Tibial artery (tissue), 4 donors: ENCODE measurements at regions not wholly inside any gene's neighbourhood (a gene's known extent, or its start where the extent isn't known, plus 50 kb on each side); places are given as distances from the start of the nearest gene placed in this dataset.

Source experiments
- DNase-seq, 2 donors: peaks; one replicate each; pipeline ENCODE4 v3.0.0-alpha.2; 2019
- H3K27ac ChIP-seq, 2 donors: fragments of 200-600 bp; sonication (generic) in 1 of 2; 1 replicate in 1 of 2; 2 replicates in 1 of 2; pipeline ENCODE4 v1.5.1; 2018 to 2019; ENCODE audit warnings: mild to moderate bottlenecking in 1 of 2
- H3K27me3 ChIP-seq, 2 donors: fragments of 200-600 bp; sonication (generic) in 1 of 2; one replicate each; pipeline versions ENCODE4 v1.5.1 to v1.6.0; 2016 to 2019
- H3K36me3 ChIP-seq, 3 donors: fragments of 200-600 bp; sonication (generic) in 2 of 3; one replicate each; pipeline ENCODE4 v1.5.1; 2016 to 2019; ENCODE audit warnings: mild to moderate bottlenecking in 2 of 3
- H3K4me1 ChIP-seq, 4 donors: fragments of 200-600 bp; sonication (generic) in 2 of 4; 1 replicate in 3 of 4; 2 replicates in 1 of 4; pipeline ENCODE4 v1.5.1; 2016 to 2019
- H3K4me3 ChIP-seq, 2 donors: fragments of 200-600 bp; sonication (generic) in 1 of 2; 1 replicate in 1 of 2; 2 replicates in 1 of 2; pipeline ENCODE4 v1.5.1; 2018 to 2019; ENCODE audit warnings: mild to moderate bottlenecking in 2 of 2
- H3K9me3 ChIP-seq, 3 donors: fragments of 200-600 bp; sonication (generic) in 1 of 3; one replicate each; pipeline ENCODE4 v1.5.1; 2016 to 2019
- CTCF ChIP-seq, 2 experiments: fragments of 200-600 bp in 1 of 2; fragments of 450-650 bp in 1 of 2; IDR thresholded peaks; one replicate each; pipeline ENCODE4 v1.5.1; 2017 to 2019; ENCODE audit warnings: antibody characterized with exemption in 2 of 2, mild to moderate bottlenecking in 1 of 2, moderate library complexity in 1 of 2
- intact Hi-C: fragments of 100-400 bp; cut with DNase I; formaldehyde crosslinking; loops from one replicate; pipeline ENCODE4 v1.15.0; 2023; ENCODE audit warnings: low total_unique reads

DNA sequence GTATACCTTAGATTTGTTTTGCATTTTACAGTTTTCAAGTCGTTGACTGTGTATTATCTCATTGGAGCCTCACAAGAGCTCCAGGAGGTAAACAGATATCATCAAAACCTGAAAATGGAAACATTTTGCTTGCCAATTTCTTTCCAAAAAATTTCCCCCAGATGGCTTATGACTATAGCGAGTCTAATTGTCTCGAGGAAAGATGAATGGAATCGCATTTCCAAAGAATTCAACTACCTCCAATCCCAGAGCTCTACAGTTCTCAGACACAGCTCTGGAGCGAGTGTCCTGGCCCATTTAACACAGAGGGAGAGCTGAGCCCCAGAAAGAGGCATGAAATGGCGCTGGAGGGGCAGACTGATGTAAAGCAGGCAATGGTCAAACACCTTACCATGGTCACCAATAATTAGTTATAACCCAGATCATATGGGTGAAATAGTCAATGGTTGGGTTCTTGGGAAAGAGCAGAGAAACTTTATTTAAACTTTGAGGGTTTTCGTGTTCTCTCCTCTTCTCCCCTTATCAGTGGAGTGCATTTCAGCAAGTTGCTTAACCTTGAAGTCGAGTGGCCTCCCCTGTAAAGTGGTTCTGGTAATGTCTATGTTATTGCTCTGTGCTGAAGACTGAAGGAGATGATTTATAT lies 168.2 kb downstream of the ZDHHC21 start:
- no peaks in the 10 kb centered on the region for H3K9me3 ChIP-seq
- no peak for TF ChIP-seq CTCF (IDR thresholded peaks at IDR 0.05)
- H3K4me1 ChIP-seq: no peaks in the 10 kb centered on the region
- no peak overlapping the region for H3K27ac ChIP-seq
- H3K4me3 ChIP-seq: no peak overlapping the region
- no peaks in the 10 kb centered on the region for H3K27me3 ChIP-seq
- H3K36me3 ChIP-seq: no peaks in the 10 kb centered on the region
- intact Hi-C loops: no loop called here
- DNase-seq: no peak

DNA sequence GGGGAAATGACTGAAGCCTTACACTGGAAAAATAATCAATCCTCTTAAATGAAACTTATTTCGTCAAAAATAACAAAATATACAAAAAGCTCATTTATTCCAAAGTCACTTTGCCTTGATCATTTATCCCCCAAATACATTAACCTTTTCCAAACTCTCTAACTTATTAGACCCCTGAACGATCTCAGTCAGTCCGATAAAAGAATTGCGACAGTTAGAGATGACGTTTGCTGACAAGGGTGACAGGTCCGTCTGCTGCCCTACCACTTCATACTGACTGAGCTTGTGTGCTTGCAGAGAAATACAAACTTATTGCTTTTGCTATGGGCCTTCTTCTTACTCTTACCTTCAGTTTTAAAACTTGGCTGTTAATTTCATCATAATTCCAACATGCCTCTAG lies 169.7 kb downstream of the ZDHHC21 start:
- no peaks in the 10 kb centered on the region for H3K36me3 ChIP-seq
- no peak for DNase-seq
- H3K27me3 ChIP-seq: no peaks in the 10 kb centered on the region
- no peak overlapping the region for H3K4me3 ChIP-seq
- TF ChIP-seq CTCF (IDR thresholded peaks at IDR 0.05): no peak
- no peak overlapping the region for H3K27ac ChIP-seq
- no peaks in the 10 kb centered on the region for H3K4me1 ChIP-seq
- intact Hi-C loops: no loop called here
- no peaks in the 10 kb centered on the region for H3K9me3 ChIP-seq

GRCh38 chr9:14522627-14523379 lies 170.4 kb downstream of the ZDHHC21 start:
- Histone ChIP-seq H3K27me3 (no peaks in the 10 kb centered on the region), H3K27ac (no peak overlapping the region), H3K9me3 (no peaks in the 10 kb centered on the region), H3K4me1 (no peaks in the 10 kb centered on the region), H3K4me3 (no peak overlapping the region), H3K36me3 (no peaks in the 10 kb centered on the region)
- no peak for DNase-seq
- intact Hi-C loops: no loop called here
- TF ChIP-seq CTCF (IDR thresholded peaks at IDR 0.05): no peak

GRCh38 chr9:14520341-14520740 lies 172.9 kb downstream of the ZDHHC21 start:
- Histone ChIP-seq H3K36me3 (no peaks in the 10 kb centered on the region), H3K4me1 (no peaks in the 10 kb centered on the region), H3K9me3 (no peaks in the 10 kb centered on the region), H3K4me3 (no peak overlapping the region), H3K27me3 (no peaks in the 10 kb centered on the region), H3K27ac (no peak overlapping the region)
- intact Hi-C loops: no loop called here
- no peak for TF ChIP-seq CTCF (IDR thresholded peaks at IDR 0.05)
- DNase-seq: no peak

- Histone ChIP-seq H3K27me3 (no peaks in the 10 kb centered on the region), H3K9me3 (no peaks in the 10 kb centered on the region), H3K4me1 (no peaks in the 10 kb centered on the region), H3K4me3 (no peak overlapping the region), H3K27ac (no peak overlapping the region), H3K36me3 (no peaks in the 10 kb centered on the region)
- DNase-seq: no peak
- no peak for TF ChIP-seq CTCF (IDR thresholded peaks at IDR 0.05)
- intact Hi-C loops: no loop called here
These were observed 175.9 kb downstream of the ZDHHC21 start for GRCh38 chr9:14517154-14517906.
